ENCODE measurements at regions not wholly inside any gene's neighbourhood (a gene's known extent, or its start where the extent isn't known, plus 50 kb on each side); places are given as distances from the start of the nearest gene placed in this dataset.

DNA sequence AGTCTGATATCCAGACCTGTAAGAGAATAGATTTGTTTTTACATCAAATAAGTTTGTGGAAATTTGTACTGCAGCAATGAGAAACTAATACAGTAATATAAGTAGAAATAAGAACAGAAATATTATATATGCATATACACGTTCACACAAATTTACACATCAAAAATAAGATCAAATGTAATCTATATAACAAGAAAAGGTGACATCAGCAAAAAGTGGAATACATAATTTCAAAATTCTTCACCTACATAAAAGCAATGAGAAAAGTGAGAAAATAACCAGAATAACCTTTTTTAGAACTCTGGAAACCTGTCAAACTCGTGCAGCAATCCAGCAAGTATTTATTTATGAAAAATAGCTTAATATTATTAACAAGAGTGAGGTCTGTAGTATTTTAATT, 1124.6 kb upstream of the ATXN7L3B start:
- TF ChIP-seq, protein P1, sequence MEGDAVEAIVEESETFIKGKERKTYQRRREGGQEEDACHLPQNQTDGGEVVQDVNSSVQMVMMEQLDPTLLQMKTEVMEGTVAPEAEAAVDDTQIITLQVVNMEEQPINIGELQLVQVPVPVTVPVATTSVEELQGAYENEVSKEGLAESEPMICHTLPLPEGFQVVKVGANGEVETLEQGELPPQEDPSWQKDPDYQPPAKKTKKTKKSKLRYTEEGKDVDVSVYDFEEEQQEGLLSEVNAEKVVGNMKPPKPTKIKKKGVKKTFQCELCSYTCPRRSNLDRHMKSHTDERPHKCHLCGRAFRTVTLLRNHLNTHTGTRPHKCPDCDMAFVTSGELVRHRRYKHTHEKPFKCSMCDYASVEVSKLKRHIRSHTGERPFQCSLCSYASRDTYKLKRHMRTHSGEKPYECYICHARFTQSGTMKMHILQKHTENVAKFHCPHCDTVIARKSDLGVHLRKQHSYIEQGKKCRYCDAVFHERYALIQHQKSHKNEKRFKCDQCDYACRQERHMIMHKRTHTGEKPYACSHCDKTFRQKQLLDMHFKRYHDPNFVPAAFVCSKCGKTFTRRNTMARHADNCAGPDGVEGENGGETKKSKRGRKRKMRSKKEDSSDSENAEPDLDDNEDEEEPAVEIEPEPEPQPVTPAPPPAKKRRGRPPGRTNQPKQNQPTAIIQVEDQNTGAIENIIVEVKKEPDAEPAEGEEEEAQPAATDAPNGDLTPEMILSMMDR (IDR thresholded peaks at IDR 0.05): no peak
- no peak for TF ChIP-seq ZFX (IDR thresholded peaks at IDR 0.05; ENCODE audit: borderline replicate concordance)
